HEK293 (cell line): ENCODE measurements at regions not wholly inside any gene's neighbourhood (a gene's known extent, or its start where the extent isn't known, plus 50 kb on each side); places are given as distances from the start of the nearest gene placed in this dataset.

ENCODE experiments used
- ATF2 ChIP-seq: fragments of 450-650 bp; formaldehyde crosslinking; IDR thresholded peaks from 2 replicates; pipeline ENCODE4 v1.5.1; 2016; ENCODE audit warnings: missing biosample characterization, missing genetic modification characterization, low read depth
- CTCF ChIP-seq: fragments of 450-650 bp; formaldehyde crosslinking; IDR thresholded peaks from 2 replicates; pipeline ENCODE4 v1.5.1; 2016; ENCODE audit warnings: missing biosample characterization, missing genetic modification characterization
- KLF16 ChIP-seq: fragments of 450-650 bp; formaldehyde crosslinking; IDR thresholded peaks from 2 replicates; pipeline ENCODE4 v1.5.1; 2017; ENCODE audit warnings: missing biosample characterization, missing genetic modification characterization
- REST ChIP-seq: fragments of 450-650 bp; formaldehyde crosslinking; IDR thresholded peaks from 2 replicates; pipeline ENCODE4 v1.5.1; 2016; ENCODE audit warnings: missing biosample characterization, missing genetic modification characterization
- TCF7L2 ChIP-seq: IDR thresholded peaks from 2 replicates; pipeline ENCODE4 v1.6.1; 2011; ENCODE audit warnings: low read depth, mild to moderate bottlenecking, inconsistent platforms, low read length, moderate library complexity, borderline replicate concordance
- ZIC2 ChIP-seq: fragments of 450-650 bp; formaldehyde crosslinking; IDR thresholded peaks from 2 replicates; pipeline ENCODE4 v1.5.1; 2016; ENCODE audit warnings: missing biosample characterization, missing genetic modification characterization
- ZNF510 ChIP-seq: fragments of 450-650 bp; formaldehyde crosslinking; IDR thresholded peaks from 2 replicates; pipeline ENCODE4 v1.5.1; 2018; ENCODE audit warnings: mild to moderate bottlenecking, missing genetic modification characterization, missing biosample characterization; ENCODE audit not compliant: insufficient replicate concordance
- ZSCAN30 ChIP-seq: fragments of 450-650 bp; IDR thresholded peaks from 2 replicates; pipeline ENCODE4 v1.5.1; 2018; ENCODE audit warnings: missing biosample characterization, mild to moderate bottlenecking, missing genetic modification characterization, moderate library complexity

GRCh38 chr5:119302916-119303897 lies 52.6 kb upstream of the TNFAIP8 start:
- TF ChIP-seq ATF2 = peak; percentile 80
- no peak for TF ChIP-seq KLF16 (tag by site-specific recombination)
- TF ChIP-seq CTCF (tag by site-specific recombination) = peak; percentile 50; the same call in 1 of the 2 replicates
- TF ChIP-seq TCF7L2 = no peak
- TF ChIP-seq ZIC2 = no peak
- TF ChIP-seq REST (tag by site-specific recombination) = no peak
- peak; percentile 54; the same call in 1 of the 2 replicates for TF ChIP-seq ZSCAN30
- TF ChIP-seq ZNF510 (tag by site-specific recombination) = no peak
